Stimulated activated naive B cell treated with anti-CD40 and anti-IgM and Interleukin-4, amounts not matched to agents 10 μg/mL and 1 μg/mL and 100 μg/mL, for 72 hours (primary cell): ENCODE measurements at regions not wholly inside any gene's neighbourhood (a gene's known extent, or its start where the extent isn't known, plus 50 kb on each side); places are given as distances from the start of the nearest gene placed in this dataset.
A peak's percentile ranks its signal among the peaks of the same experiment; 100 is the strongest.

Source experiments
- ATAC-seq, 2 donors: fragments of 150-1000 bp; cut with Tn5 transposase; replicated peaks; 2 replicates each; pipeline ENCODE4 v1.10.0; 2021; ENCODE audit warnings: moderate library complexity in 1 of 2
- DNase-seq: peaks from one replicate; pipeline ENCODE4 v3.0.0; 2021
- H3K27ac Mint-ChIP-seq: one replicate; pipeline ENCODE4 v1.8.0; 2022; ENCODE audit warnings: mild to moderate bottlenecking, mixed read lengths
- H3K27me3 Mint-ChIP-seq, 2 donors: one replicate each; pipeline ENCODE4 v1.8.0; 2022; ENCODE audit warnings: mixed read lengths in 2 of 2
- H3K36me3 Mint-ChIP-seq, 2 donors: one replicate each; pipeline ENCODE4 v1.8.0; 2022; ENCODE audit warnings: mixed read lengths in 2 of 2, mild to moderate bottlenecking in 1 of 2
- H3K4me1 Mint-ChIP-seq, 2 donors: one replicate each; pipeline ENCODE4 v1.8.0; 2022; ENCODE audit warnings: mixed read lengths in 2 of 2, mild to moderate bottlenecking in 1 of 2
- H3K4me3 Mint-ChIP-seq, 2 donors: one replicate each; pipeline ENCODE4 v1.8.0; 2022; ENCODE audit warnings: mild to moderate bottlenecking in 2 of 2, mixed read lengths in 2 of 2, moderate library complexity in 1 of 2
- H3K9me3 Mint-ChIP-seq, 2 donors: one replicate each; pipeline ENCODE4 v1.8.0; 2022; ENCODE audit warnings: mixed read lengths in 2 of 2, mild to moderate bottlenecking in 1 of 2

DNA sequence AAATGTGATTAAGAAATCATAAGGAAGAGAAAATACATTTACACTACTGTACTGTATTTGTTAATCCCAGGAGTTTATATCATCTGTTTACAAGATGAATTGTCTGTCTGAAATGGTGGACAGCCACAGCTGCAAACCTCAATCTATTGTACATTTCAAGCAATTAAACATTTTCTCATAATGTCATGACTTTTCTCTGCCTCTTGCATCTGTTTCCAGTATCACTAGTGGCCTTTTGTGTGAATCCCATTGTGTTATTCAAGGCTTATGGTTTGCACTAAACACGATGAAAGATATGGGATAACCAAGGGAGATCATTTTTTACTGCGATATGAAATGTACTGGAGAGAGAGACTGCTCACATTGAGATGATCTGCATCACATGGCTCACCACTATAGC lies 200.2 kb upstream of the LRRN1 start:
- Mint-ChIP-seq H3K4me3 (no peak overlapping the region), H3K27me3 (no peaks in the 10 kb centered on the region), H3K36me3 (no peaks in the 10 kb centered on the region), H3K4me1 (no peaks in the 10 kb centered on the region), H3K27ac (no peak overlapping the region), H3K9me3 (peaks cover 0 to 4% of the 10 kb centered on the region in 2 donors)
- ATAC-seq (no peak), DNase-seq (no peak)

DNA sequence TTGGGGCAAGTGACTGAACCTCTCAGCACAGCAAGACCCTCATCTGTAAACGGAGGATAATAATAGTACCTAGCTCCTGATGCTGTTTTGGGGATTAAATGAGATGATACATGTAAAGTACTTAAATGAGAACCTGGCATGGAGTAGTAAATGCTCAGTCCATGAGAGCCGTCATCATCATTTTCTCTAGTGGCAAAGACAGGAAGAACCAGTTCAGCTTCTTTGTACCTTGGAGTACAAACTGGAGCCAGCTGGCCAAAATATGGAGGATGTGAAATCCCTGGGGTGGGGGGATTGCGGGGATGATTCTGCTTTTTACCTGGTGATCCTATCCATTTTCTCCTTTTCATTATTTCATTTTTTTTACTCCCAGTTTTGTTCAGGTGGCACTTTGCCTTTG lies 204.2 kb upstream of the LRRN1 start:
- Mint-ChIP-seq H3K27me3 (no peaks in the 10 kb centered on the region), H3K36me3 (no peaks in the 10 kb centered on the region), H3K9me3 (peaks cover 0 to 4% of the 10 kb centered on the region in 2 donors), H3K4me3 (no peak overlapping the region), H3K4me1 (peaks cover 0 to 1% of the 10 kb centered on the region in 2 donors), H3K27ac (no peak overlapping the region)
- no peak for ATAC-seq
- DNase-seq = no peak

DNA sequence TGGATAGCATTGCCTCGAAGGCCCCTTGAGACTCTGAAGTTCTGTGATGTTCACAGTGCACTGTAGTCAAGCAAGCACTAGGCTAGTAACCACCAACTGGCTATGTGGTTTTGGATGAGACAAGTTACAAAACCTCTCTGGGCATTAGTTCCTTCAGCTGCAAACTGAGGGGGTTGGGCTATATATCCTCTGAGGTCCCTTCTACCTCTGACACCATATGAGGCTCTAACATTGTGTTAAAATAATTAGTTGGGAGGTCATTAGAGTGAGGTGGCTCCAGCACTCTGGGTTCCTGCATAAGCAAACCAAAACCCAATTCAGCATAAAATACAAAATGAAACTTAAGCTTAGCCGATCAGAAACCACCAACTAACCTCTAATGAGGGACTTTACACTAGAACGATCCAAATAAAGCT lies 209.5 kb upstream of the LRRN1 start:
- no peak for DNase-seq
- peaks cover 0 to 5% of the 10 kb centered on the region in 2 donors for H3K4me1 Mint-ChIP-seq
- H3K36me3 Mint-ChIP-seq = no peaks in the 10 kb centered on the region
- H3K4me3 Mint-ChIP-seq = no peak overlapping the region
- H3K9me3 Mint-ChIP-seq = peaks cover 0 to 4% of the 10 kb centered on the region in 2 donors
- H3K27me3 Mint-ChIP-seq = no peaks in the 10 kb centered on the region
- no peak overlapping the region for H3K27ac Mint-ChIP-seq
- ATAC-seq = peak; percentile 27 to 56

DNA sequence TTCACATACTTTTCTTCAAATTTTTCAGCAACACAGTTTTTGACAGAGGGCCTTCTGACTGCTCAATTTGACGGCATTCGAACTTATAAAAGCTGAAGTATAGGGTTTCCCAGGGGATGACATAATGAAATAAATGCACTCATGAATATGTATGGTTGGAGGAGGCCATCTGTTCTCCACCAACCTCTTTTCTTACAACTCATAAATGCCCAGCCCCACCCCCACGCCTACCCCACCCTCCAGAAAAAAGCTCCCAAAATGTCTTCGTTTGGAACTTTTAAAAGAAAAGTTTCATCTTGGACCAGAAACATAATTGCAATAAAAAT lies 211.6 kb upstream of the LRRN1 start:
- no peak for ATAC-seq
- peaks cover 0 to 4% of the 10 kb centered on the region in 2 donors for H3K9me3 Mint-ChIP-seq
- H3K36me3 Mint-ChIP-seq = no peaks in the 10 kb centered on the region
- peaks cover 0 to 5% of the 10 kb centered on the region in 2 donors for H3K4me1 Mint-ChIP-seq
- H3K27me3 Mint-ChIP-seq = no peaks in the 10 kb centered on the region
- no peak overlapping the region for H3K27ac Mint-ChIP-seq
- no peak overlapping the region for H3K4me3 Mint-ChIP-seq
- no peak for DNase-seq

DNA sequence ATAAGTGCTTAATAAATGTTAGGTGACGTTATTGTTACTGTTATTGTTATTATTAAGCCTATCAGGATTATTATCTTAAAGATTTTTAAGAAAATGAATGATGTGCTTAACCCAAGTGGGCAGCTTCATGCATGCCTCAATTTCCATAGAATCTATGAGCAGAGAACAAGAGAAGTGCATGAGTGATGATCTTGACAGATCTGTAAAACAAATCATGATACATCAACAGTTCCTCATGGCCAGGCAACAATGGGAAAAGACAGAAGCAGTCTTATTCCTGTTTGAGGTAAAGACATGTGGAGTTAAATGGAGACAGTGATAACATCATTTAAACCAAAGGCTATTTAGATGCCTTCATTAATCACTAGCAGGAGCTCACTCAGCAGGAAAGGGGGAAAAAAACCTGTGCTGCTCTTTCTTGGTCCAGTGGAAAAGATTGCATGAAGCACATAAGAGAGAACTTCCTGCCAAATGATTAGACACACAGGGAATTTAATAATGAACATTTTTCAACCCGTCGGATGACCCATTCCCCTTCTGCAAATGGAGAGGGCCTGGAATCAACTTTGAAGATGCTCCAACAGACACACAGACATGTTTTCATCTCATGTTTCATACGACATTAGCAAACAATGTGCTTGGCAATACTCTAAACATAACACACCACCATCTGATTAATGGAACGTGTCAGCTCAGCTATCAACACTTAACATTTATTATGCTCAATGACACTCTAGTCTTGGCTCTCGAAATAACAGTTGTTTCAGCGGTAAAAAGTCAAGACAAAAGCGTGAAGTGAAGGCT lies 212.2 kb upstream of the LRRN1 start:
- Mint-ChIP-seq H3K4me1 (peaks cover 0 to 5% of the 10 kb centered on the region in 2 donors), H3K9me3 (peaks cover 0 to 3% of the 10 kb centered on the region in 2 donors), H3K27me3 (no peaks in the 10 kb centered on the region), H3K36me3 (no peaks in the 10 kb centered on the region), H3K27ac (no peak overlapping the region), H3K4me3 (no peak overlapping the region)
- ATAC-seq (no peak), DNase-seq (no peak)

DNA sequence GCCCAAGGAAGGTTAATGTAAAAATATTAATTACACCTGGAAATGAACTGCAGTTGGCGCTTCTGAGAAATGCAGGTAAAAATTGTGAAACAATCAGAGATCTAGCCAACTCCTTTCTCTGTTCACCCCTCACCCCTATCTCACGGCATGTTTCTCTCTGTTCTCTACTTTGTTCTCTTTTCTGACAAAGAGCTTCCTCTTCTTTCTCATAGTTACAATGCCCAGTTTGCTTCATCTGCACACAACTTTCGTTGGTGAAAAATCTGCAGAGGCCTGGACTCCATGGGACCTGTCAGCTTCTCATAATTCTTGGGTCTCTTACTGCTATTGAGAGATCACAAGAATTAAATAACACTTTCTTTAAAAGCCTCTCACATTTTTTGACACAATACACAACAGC lies 212.9 kb upstream of the LRRN1 start:
- ATAC-seq = no peak

DNA sequence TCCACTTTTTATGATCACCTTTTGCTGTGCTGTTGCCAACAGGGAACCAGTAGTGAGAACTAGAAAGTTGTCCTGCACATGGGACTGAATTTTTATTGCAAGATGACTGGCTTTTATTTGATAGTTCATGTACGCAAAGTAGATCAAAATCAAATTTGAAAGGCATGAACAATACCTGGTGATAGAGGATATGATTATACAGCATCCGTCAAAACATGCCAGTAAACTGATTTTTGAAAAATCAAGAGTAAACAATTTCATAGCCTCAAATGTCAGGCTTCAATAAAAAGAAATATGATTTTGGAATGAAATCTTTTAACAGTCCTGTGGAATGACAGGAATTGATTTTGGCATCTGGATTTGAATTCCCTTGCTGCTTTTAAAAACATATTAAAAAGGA lies 219.6 kb upstream of the LRRN1 start:
- Mint-ChIP-seq H3K4me1 (no peaks in the 10 kb centered on the region), H3K36me3 (no peaks in the 10 kb centered on the region), H3K27me3 (no peaks in the 10 kb centered on the region), H3K9me3 (no peaks in the 10 kb centered on the region), H3K27ac (no peak overlapping the region), H3K4me3 (no peak overlapping the region)
- DNase-seq (no peak), ATAC-seq (no peak)

More for the DNA sequence above, 212.9 kb upstream of the LRRN1 start:
- Mint-ChIP-seq H3K27me3 (no peaks in the 10 kb centered on the region), H3K27ac (no peak overlapping the region), H3K9me3 (no peaks in the 10 kb centered on the region), H3K36me3 (no peaks in the 10 kb centered on the region), H3K4me3 (no peak overlapping the region), H3K4me1 (peaks cover 0 to 5% of the 10 kb centered on the region in 2 donors)
- DNase-seq = no peak

DNA sequence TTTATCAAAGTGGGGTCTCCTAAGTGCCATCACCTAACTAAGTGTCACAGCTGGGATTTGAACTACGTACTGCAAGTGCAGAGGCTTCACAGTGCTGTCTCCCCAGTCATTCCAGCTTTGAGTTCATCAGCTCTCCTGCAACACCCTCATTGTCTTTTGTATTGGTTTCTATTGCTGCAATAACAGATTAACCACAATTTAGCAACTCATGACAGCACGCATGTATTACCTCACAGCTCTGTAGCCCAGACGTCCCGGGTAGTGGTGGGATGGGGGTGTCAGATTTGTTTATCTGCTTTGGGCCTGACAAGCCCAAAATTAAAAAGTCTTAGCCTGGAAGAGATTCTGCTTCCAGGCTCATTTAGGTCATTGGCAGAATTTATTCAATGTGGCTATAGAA lies 220.5 kb upstream of the LRRN1 start:
- no peak overlapping the region for H3K4me3 Mint-ChIP-seq
- no peaks in the 10 kb centered on the region for H3K36me3 Mint-ChIP-seq
- no peak for ATAC-seq
- H3K4me1 Mint-ChIP-seq = no peaks in the 10 kb centered on the region
- no peak for DNase-seq
- H3K27ac Mint-ChIP-seq = no peak overlapping the region
- no peaks in the 10 kb centered on the region for H3K9me3 Mint-ChIP-seq
- H3K27me3 Mint-ChIP-seq = no peaks in the 10 kb centered on the region

DNA sequence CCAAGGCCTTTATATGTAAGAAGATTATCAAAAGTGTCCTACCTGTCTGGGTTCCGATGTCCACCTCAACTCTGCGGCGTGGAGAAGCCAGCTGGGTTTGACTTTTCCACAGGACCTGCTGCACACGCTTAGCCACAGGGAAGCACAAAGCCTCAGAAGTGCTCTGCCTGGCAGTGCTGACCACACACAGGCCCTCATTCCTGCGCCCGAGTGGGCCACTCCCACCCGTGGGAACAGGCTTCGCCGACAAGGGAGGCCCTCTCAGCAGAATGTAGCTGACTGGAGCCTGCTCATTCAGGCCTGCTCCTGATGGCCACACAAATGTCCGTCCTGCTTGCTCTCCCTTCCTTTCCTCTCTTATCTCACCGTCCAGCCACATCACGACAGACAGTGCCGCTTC lies 221.4 kb upstream of the LRRN1 start:
- no peak for ATAC-seq
- no peak for DNase-seq
- no peaks in the 10 kb centered on the region for H3K4me1 Mint-ChIP-seq
- no peaks in the 10 kb centered on the region for H3K36me3 Mint-ChIP-seq
- no peak overlapping the region for H3K4me3 Mint-ChIP-seq
- no peak overlapping the region for H3K27ac Mint-ChIP-seq
- H3K9me3 Mint-ChIP-seq = no peaks in the 10 kb centered on the region
- no peaks in the 10 kb centered on the region for H3K27me3 Mint-ChIP-seq

DNA sequence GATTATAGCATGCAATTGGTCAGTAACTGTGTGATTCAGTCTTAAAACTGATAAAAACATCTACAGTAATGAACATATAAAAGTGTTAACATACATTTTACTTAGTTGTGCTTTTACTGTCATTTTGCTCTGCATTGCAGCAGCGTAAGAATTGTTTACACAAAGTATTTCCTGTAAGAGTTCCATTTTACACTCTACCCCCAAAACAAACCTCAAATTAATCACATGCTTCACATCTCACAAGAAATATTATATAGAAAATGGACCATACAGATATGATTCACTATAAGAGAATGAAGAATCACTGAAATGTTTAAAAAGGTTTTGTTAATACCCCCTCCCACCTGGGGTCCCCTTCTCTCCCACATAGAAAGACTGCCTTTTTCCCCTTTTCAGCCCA lies 225.9 kb upstream of the LRRN1 start:
- DNase-seq = no peak
- Mint-ChIP-seq H3K27me3 (no peaks in the 10 kb centered on the region), H3K9me3 (no peaks in the 10 kb centered on the region), H3K4me1 (no peaks in the 10 kb centered on the region), H3K36me3 (no peaks in the 10 kb centered on the region), H3K27ac (no peak overlapping the region), H3K4me3 (no peak overlapping the region)
- no peak for ATAC-seq

DNA sequence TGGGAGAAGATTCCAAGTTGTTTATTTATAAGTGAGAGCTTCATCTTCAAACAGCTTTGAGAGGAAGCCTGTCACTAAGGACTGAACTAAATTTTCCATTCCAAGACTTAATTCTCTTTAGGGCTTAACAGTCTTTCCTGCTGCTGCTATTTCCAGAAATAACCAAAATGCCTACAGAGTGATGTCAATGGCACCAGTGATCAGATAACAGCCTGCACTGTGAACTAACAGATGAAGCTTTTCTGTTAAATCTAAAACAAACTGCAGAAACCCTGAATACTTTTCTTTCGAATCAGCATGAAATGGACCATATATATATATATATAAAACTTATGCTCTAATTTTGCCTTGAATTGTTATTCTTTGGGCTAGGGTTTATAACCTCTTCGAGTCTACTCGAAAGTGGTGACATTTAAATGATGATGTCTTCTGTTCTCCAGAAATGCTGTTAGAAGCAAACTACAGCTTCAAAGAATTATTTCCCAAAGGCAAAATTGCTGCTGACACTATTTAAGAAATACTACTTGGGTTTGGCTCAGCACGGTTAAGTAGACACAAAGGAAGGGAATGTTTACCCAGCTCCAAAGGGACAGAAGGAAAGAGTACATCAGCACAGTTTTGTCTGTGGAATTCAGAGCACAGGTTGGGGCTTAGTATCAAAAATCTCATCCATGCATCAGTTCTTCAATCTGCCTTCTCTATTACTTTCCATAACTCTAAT lies 238.5 kb upstream of the LRRN1 start:
- H3K4me1 Mint-ChIP-seq = no peaks in the 10 kb centered on the region
- no peaks in the 10 kb centered on the region for H3K27me3 Mint-ChIP-seq
- peaks cover 0 to 2% of the 10 kb centered on the region in 2 donors for H3K36me3 Mint-ChIP-seq
- H3K27ac Mint-ChIP-seq = no peak overlapping the region
- peaks cover 0 to 4% of the 10 kb centered on the region in 2 donors for H3K9me3 Mint-ChIP-seq
- H3K4me3 Mint-ChIP-seq = no peak overlapping the region
- no peak for DNase-seq
- ATAC-seq = no peak

DNA sequence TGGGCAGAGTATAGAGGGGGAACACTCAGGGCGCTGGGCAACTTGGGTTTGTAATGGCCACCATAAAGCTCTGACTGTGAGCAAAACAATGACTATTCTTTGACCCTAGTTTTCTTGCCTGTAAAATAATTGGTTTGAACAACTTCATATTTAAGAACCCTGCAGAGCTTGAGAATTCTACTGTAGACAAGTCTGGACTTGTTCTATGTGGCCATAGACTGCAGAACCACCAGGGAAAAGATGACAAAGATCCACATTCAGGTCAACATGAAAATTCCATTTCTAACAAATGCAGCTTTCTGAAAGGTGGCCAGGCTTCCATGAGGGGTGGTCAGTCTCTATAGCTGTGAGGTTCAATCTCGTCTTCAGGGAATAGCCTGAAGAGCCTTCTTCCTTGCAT lies 239.4 kb upstream of the LRRN1 start:
- no peaks in the 10 kb centered on the region for H3K27me3 Mint-ChIP-seq
- H3K9me3 Mint-ChIP-seq = peaks cover 0 to 4% of the 10 kb centered on the region in 2 donors
- no peaks in the 10 kb centered on the region for H3K4me1 Mint-ChIP-seq
- DNase-seq (no peak), ATAC-seq (no peak)
- H3K36me3 Mint-ChIP-seq = peaks cover 0 to 2% of the 10 kb centered on the region in 2 donors
- H3K27ac Mint-ChIP-seq = no peak overlapping the region
- H3K4me3 Mint-ChIP-seq = no peak overlapping the region

DNA sequence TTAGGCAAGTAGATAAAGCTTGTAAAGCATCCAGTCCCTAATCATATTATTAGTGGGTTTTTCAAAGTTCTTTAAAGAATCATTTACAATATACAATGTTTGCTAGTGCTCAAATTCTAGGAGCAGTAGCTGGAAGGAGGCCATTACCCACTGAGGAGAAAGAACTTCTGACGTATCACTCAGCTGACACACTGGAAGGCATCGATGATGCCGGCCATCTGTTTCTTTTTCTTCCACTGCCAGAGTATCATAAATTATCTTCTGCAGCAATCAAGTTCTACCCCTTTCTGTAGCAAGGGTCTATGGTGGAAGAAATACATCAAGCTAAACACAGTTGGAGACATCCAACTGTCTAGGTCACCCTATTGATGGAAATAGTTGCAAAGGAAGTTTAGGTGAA lies 243.2 kb upstream of the LRRN1 start:
- H3K9me3 Mint-ChIP-seq = peaks cover 0 to 4% of the 10 kb centered on the region in 2 donors
- ATAC-seq (no peak), DNase-seq (no peak)
- no peak overlapping the region for H3K4me3 Mint-ChIP-seq
- no peaks in the 10 kb centered on the region for H3K27me3 Mint-ChIP-seq
- no peaks in the 10 kb centered on the region for H3K4me1 Mint-ChIP-seq
- H3K36me3 Mint-ChIP-seq = peaks cover 0 to 2% of the 10 kb centered on the region in 2 donors
- H3K27ac Mint-ChIP-seq = no peak overlapping the region

DNA sequence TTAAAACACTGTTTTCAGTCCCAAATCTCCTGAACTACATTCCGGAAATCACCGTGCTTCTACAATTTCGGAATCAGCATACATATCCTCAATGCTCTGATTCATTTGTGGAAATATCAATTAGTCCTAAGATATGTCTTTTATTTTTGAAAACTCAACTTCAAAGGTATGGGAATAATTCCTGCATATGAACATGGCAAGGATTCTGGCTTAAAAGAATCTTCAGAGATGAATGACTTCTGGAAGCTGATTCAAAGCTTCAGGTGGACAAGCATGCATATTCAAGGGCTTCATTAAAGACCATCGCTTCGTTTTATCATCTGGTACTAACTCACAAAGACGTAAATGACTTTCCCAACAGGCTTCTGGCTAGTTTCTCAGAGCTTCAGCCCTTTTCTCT lies 246.0 kb upstream of the LRRN1 start:
- Mint-ChIP-seq H3K27ac (no peak overlapping the region), H3K9me3 (peaks cover 7 to 12% of the 10 kb centered on the region in 2 donors), H3K27me3 (no peaks in the 10 kb centered on the region), H3K4me1 (no peaks in the 10 kb centered on the region), H3K4me3 (no peak overlapping the region), H3K36me3 (no peaks in the 10 kb centered on the region)
- DNase-seq (no peak), ATAC-seq (no peak)

DNA sequence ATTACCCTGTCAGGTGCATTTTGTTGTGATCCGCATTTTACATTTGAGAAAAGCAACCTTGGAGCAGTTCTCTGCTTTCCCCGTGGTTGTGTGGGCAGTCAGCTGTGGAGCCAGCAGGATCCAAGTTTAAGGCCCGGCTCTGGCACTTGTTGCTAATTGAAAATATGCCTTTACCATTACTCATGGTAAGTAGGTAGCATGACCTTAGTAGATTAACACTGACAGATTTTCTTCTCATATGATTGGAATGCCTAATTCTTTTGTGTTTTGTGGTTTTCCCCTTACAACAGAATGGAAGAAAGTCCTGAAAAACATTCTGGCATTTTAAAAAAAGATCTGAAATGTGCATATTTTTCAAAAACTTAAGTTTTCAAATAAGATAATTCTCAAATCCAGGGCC lies 246.5 kb upstream of the LRRN1 start:
- Mint-ChIP-seq H3K27me3 (no peaks in the 10 kb centered on the region), H3K36me3 (no peaks in the 10 kb centered on the region), H3K4me3 (no peak overlapping the region), H3K9me3 (peaks cover 7 to 11% of the 10 kb centered on the region in 2 donors), H3K4me1 (no peaks in the 10 kb centered on the region), H3K27ac (no peak overlapping the region)
- DNase-seq (no peak), ATAC-seq (no peak)
